Glutamatergic neuron (in vitro differentiated cells): ENCODE measurements at regions not wholly inside any gene's neighbourhood (a gene's known extent, or its start where the extent isn't known, plus 50 kb on each side); places are given as distances from the start of the nearest gene placed in this dataset.

Experiments used
- DNase-seq: peaks from one replicate; pipeline ENCODE4 v3.0.0; 2022
- H3K27ac Mint-ChIP-seq: one replicate; pipeline ENCODE4 v1.8.0; 2020; ENCODE audit warnings: mild to moderate bottlenecking, mixed read lengths, inconsistent platforms; ENCODE audit not compliant: unreplicated experiment
- H3K27me3 Mint-ChIP-seq: one replicate; pipeline ENCODE4 v1.8.0; 2020; ENCODE audit warnings: mild to moderate bottlenecking, moderate library complexity, mixed read lengths, inconsistent platforms; ENCODE audit not compliant: unreplicated experiment
- H3K36me3 Mint-ChIP-seq: one replicate; pipeline ENCODE4 v1.8.0; 2020; ENCODE audit warnings: mild to moderate bottlenecking, mixed read lengths, inconsistent platforms; ENCODE audit not compliant: unreplicated experiment
- H3K4me1 Mint-ChIP-seq: one replicate; pipeline ENCODE4 v1.8.0; 2020; ENCODE audit warnings: mild to moderate bottlenecking, low read depth, mixed read lengths, inconsistent platforms; ENCODE audit not compliant: unreplicated experiment
- H3K4me3 Mint-ChIP-seq: one replicate; pipeline ENCODE4 v1.8.0; 2020; ENCODE audit warnings: mild to moderate bottlenecking, mixed read lengths, inconsistent platforms; ENCODE audit not compliant: unreplicated experiment
- H3K9me3 Mint-ChIP-seq: one replicate; pipeline ENCODE4 v1.8.0; 2020; ENCODE audit warnings: mild to moderate bottlenecking, moderate library complexity, mixed read lengths, inconsistent platforms; ENCODE audit not compliant: unreplicated experiment
- TF ChIP-seq, protein P1 (sequence below): fragments of 200-600 bp; sonication (generic); IDR thresholded peaks from one replicate; pipeline ENCODE4 v1.5.0; 2021; ENCODE audit not compliant: partially characterized antibody, unreplicated experiment

DNA sequence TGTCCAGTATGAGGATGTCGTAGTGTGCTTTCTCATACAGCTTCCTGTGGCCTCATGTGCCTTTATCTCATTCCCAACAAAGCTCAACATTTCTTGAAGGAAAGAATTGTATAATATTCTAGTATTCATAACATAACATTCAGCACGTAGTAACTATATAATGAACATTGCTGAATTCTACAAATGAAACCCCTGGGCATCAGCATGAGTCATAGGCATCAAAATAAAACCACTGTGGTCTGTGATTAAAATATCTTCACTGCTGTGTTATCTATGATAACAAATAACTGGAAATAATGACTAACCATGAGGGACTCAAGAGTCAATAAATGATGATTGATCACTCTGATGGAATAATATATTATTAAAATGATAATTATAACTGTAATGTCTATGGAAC is 255.2 kb downstream of the EMP1 start:
- Mint-ChIP-seq H3K4me3 (no peak overlapping the region), H3K4me1 (no peaks in the 10 kb centered on the region), H3K27me3 (no peaks in the 10 kb centered on the region), H3K36me3 (no peaks in the 10 kb centered on the region), H3K9me3 (no peaks in the 10 kb centered on the region), H3K27ac (no peak overlapping the region)
- no peak for DNase-seq
- TF ChIP-seq, protein P1, sequence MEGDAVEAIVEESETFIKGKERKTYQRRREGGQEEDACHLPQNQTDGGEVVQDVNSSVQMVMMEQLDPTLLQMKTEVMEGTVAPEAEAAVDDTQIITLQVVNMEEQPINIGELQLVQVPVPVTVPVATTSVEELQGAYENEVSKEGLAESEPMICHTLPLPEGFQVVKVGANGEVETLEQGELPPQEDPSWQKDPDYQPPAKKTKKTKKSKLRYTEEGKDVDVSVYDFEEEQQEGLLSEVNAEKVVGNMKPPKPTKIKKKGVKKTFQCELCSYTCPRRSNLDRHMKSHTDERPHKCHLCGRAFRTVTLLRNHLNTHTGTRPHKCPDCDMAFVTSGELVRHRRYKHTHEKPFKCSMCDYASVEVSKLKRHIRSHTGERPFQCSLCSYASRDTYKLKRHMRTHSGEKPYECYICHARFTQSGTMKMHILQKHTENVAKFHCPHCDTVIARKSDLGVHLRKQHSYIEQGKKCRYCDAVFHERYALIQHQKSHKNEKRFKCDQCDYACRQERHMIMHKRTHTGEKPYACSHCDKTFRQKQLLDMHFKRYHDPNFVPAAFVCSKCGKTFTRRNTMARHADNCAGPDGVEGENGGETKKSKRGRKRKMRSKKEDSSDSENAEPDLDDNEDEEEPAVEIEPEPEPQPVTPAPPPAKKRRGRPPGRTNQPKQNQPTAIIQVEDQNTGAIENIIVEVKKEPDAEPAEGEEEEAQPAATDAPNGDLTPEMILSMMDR = no peak

DNA sequence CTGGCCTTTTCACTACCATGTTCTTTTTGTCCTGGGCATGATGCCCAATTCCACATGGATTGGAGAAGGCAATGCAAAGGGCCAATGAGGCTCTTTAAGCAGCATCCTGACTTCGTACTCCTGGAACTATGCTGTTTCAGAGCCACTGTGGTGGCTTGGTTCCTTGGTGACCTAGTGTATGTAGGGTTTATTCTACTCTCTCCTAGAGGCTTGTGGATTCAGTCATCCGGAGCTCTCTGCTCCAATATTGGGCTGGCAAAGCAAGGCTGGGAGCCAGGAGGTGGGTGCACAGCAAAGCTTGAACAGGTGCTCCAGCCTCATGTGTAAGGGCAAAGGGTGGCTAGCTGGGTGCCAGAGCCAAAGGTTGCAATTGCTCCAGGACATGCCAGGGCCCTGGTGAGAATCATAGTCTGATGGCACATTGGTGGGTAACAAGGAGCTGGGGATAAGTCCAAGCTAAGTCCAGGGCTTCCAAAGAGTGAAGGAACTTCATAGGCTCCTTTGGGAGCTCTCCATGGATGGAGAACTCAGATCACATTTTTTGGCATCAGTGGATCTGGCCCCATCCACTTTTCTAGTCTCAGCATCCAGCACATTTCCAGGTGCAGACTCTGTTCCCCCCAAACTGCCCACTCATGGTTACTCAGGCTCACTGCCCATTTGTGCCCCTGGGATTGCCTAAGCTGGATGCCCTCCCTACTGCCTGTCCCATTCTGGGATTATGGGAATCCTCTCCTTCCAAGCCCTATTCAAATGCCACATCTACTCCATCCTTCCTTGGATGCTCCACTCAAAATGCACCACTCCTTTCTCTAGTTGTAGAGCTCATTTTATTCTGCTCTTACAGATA is 253.9 kb downstream of the EMP1 start:
- DNase-seq = no peak
- Mint-ChIP-seq H3K36me3 (no peaks in the 10 kb centered on the region), H3K4me1 (no peaks in the 10 kb centered on the region), H3K27ac (no peak overlapping the region), H3K4me3 (no peak overlapping the region), H3K9me3 (no peaks in the 10 kb centered on the region), H3K27me3 (no peaks in the 10 kb centered on the region)
- TF ChIP-seq, protein P1 = no peak

DNA sequence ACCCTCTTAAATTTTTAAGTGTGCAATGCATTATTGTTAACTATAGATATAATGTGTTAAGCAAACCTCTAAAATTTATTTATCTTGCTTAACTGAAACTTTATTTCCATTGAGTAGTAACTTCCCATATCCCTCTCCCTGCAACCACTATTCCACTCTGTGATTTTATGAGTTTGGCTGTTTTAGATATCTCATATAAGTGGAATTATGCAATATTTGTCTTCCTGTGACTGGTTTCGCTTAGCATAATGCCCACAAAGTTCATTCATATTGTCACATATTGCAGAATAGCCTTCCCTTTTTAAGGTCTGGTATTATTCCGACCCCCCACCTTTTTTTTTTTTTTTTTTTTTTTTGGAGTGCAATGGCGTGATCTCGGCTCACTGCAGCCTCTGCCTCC is 247.6 kb downstream of the EMP1 start:
- H3K4me1 Mint-ChIP-seq = no peaks in the 10 kb centered on the region
- no peaks in the 10 kb centered on the region for H3K36me3 Mint-ChIP-seq

DNA sequence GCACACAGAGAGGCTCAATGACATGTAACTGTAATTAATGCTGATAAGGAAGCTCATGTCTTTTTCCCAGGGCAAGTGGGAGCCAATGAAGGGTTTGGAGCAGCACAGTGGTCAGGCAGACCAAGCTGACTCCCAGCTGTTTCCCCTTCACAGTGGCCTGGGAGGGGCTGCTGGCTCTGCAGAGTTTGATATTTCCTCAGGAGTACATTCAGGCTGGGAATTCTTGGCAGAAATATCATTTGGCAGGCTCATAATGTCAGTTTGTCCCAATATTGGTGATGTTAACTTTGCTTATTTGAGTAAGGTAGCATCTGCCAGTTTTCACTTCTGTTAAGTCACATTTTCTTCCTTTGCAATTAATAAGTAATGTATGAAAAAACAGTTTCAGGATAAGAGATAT is 247.0 kb downstream of the EMP1 start:
- Mint-ChIP-seq H3K4me3 (no peak overlapping the region), H3K27me3 (no peaks in the 10 kb centered on the region), H3K9me3 (no peaks in the 10 kb centered on the region), H3K4me1 (no peaks in the 10 kb centered on the region), H3K27ac (no peak overlapping the region), H3K36me3 (no peaks in the 10 kb centered on the region)
- TF ChIP-seq, protein P1 = no peak
- no peak for DNase-seq

More for the DNA sequence above, 247.6 kb downstream of the EMP1 start:
- Mint-ChIP-seq H3K4me3 (no peak overlapping the region), H3K9me3 (no peaks in the 10 kb centered on the region), H3K27ac (no peak overlapping the region), H3K27me3 (no peaks in the 10 kb centered on the region)
- DNase-seq = no peak
- TF ChIP-seq, protein P1 = no peak

DNA sequence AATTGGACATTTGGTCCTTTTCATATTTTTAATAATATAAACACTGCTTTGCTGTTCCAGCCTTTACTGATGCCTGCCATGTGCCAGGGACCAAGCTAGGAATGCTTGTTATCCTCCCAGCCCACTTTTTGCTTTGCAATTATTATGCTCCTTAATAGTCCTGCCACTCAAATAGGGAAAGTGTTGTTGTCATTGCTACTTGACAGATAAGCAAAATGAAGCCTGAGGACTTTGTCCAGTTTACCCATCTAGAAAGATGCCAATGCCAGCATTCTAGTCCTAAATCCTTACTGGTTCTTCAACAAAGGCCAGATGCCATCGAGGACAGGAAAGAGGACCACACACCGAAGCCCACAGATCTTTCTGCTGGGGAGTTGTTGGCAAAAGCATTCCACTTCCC is 246.5 kb downstream of the EMP1 start:
- Mint-ChIP-seq H3K4me3 (no peak overlapping the region), H3K36me3 (no peaks in the 10 kb centered on the region), H3K27ac (no peak overlapping the region), H3K9me3 (no peaks in the 10 kb centered on the region), H3K27me3 (no peaks in the 10 kb centered on the region), H3K4me1 (no peaks in the 10 kb centered on the region)
- DNase-seq = no peak
- TF ChIP-seq, protein P1 = no peak
